ENCODE measurements at regions not wholly inside any gene's neighbourhood (a gene's known extent, or its start where the extent isn't known, plus 50 kb on each side); places are given as distances from the start of the nearest gene placed in this dataset.

DNA sequence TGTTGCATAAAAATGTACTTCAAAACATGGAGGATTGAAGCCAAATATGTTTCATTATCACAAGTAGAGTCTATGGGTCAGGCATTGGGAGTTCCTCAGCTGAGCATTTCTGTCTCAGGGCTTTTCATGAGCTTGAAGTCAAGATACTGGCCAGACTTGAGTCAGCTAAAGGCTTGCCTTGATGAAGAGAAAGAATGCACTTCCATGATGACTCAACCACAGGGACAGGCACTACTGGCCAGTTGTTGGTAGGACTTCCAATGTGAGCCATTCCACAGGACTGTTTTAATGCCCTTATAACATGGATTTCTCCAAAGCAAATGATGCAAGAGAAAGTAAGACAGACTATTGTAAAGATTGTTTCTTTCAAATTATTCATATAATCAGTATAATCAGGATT lies 895.6 kb downstream of the RAB28 start:
- TF ChIP-seq, protein P1, sequence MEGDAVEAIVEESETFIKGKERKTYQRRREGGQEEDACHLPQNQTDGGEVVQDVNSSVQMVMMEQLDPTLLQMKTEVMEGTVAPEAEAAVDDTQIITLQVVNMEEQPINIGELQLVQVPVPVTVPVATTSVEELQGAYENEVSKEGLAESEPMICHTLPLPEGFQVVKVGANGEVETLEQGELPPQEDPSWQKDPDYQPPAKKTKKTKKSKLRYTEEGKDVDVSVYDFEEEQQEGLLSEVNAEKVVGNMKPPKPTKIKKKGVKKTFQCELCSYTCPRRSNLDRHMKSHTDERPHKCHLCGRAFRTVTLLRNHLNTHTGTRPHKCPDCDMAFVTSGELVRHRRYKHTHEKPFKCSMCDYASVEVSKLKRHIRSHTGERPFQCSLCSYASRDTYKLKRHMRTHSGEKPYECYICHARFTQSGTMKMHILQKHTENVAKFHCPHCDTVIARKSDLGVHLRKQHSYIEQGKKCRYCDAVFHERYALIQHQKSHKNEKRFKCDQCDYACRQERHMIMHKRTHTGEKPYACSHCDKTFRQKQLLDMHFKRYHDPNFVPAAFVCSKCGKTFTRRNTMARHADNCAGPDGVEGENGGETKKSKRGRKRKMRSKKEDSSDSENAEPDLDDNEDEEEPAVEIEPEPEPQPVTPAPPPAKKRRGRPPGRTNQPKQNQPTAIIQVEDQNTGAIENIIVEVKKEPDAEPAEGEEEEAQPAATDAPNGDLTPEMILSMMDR (conservative IDR thresholded peaks at IDR 0.05 in 1 of 2, IDR thresholded peaks at IDR 0.05 in 1 of 2; ENCODE audit: extremely low read depth in 1 of 2, insufficient read depth in 1 of 2, low read depth in 1 of 2, low read length in 2 of 2): no peak
- TF ChIP-seq EZH2 (IDR thresholded peaks at IDR 0.05; ENCODE audit: borderline replicate concordance, low read length): no peak
